SK-N-SH treated with all-trans-retinoic acid at 6 μM for 48 hours (cell line): ENCODE measurements at regions not wholly inside any gene's neighbourhood (a gene's known extent, or its start where the extent isn't known, plus 50 kb on each side); places are given as distances from the start of the nearest gene placed in this dataset.

Experiments used
- ARNTL ChIP-seq: fragments of 450-650 bp; formaldehyde crosslinking; IDR thresholded peaks from 2 replicates; pipeline ENCODE4 v1.5.0; 2020; ENCODE audit warnings: low read depth, mild to moderate bottlenecking, moderate library complexity, borderline replicate concordance
- CSRNP3 ChIP-seq: fragments of 250-450 bp; sonication (Bioruptor Pico); IDR thresholded peaks from 2 replicates; pipeline ENCODE4 v1.5.1; 2021; ENCODE audit warnings: mild to moderate bottlenecking, moderate library complexity
- GLIS3 ChIP-seq: fragments of 250-450 bp; sonication (Bioruptor Pico); IDR thresholded peaks from 2 replicates; pipeline ENCODE4 v1.5.0; 2020; ENCODE audit warnings: mild to moderate bottlenecking, moderate library complexity
- ISL1 ChIP-seq: fragments of 250-450 bp; sonication (Bioruptor Pico); IDR thresholded peaks from 2 replicates; pipeline ENCODE4 v2.1.2; 2022; ENCODE audit warnings: mild to moderate bottlenecking, moderate library complexity
- PPARA ChIP-seq: fragments of 250-450 bp; sonication (Bioruptor Pico); IDR thresholded peaks from 2 replicates; pipeline ENCODE4 v1.5.0; 2020; ENCODE audit warnings: mild to moderate bottlenecking, borderline replicate concordance
- SNAI2 ChIP-seq: fragments of 250-450 bp; sonication (Bioruptor Pico); IDR thresholded peaks from 2 replicates; pipeline ENCODE4 v1.5.0; 2020; ENCODE audit warnings: mild to moderate bottlenecking, moderate library complexity
- TCF4 ChIP-seq: fragments of 250-450 bp; sonication (Bioruptor Pico); IDR thresholded peaks from 2 replicates; pipeline ENCODE4 v1.8.0; 2021; ENCODE audit warnings: mild to moderate bottlenecking, moderate library complexity, borderline replicate concordance
- ZC3H10 ChIP-seq: fragments of 250-450 bp; sonication (Bioruptor Pico); IDR thresholded peaks from 2 replicates; pipeline ENCODE4 v1.5.1; 2021; ENCODE audit warnings: mild to moderate bottlenecking, moderate library complexity
- ZNF565 ChIP-seq: fragments of 450-650 bp; formaldehyde crosslinking; conservative IDR thresholded peaks from 2 replicates; pipeline ENCODE4 v1.5.0; 2020; ENCODE audit warnings: low read depth, mild to moderate bottlenecking, moderate library complexity
- ZNF8 ChIP-seq: fragments of 450-650 bp; formaldehyde crosslinking; IDR thresholded peaks from 2 replicates; pipeline ENCODE4 v1.5.0; 2020; ENCODE audit warnings: mild to moderate bottlenecking, moderate library complexity
- TF ChIP-seq, protein P1 (sequence below): fragments of 250-450 bp; sonication (Bioruptor Pico); IDR thresholded peaks from 2 replicates; pipeline ENCODE4 v1.8.0; 2020; ENCODE audit warnings: mild to moderate bottlenecking, moderate library complexity, borderline replicate concordance

- TF ChIP-seq PPARA (CRISPR knock-in tag) (no peak), SNAI2 (CRISPR knock-in tag) (no peak), CSRNP3 (no peak), ISL1 (no peak), GLIS3 (CRISPR knock-in tag) (no peak), ZC3H10 (no peak), ZNF565 (CRISPR knock-in tag) (no peak), ZNF8 (CRISPR knock-in tag) (no peak), ARNTL (no peak), TCF4 (CRISPR knock-in tag) (no peak)
- TF ChIP-seq, protein P1, sequence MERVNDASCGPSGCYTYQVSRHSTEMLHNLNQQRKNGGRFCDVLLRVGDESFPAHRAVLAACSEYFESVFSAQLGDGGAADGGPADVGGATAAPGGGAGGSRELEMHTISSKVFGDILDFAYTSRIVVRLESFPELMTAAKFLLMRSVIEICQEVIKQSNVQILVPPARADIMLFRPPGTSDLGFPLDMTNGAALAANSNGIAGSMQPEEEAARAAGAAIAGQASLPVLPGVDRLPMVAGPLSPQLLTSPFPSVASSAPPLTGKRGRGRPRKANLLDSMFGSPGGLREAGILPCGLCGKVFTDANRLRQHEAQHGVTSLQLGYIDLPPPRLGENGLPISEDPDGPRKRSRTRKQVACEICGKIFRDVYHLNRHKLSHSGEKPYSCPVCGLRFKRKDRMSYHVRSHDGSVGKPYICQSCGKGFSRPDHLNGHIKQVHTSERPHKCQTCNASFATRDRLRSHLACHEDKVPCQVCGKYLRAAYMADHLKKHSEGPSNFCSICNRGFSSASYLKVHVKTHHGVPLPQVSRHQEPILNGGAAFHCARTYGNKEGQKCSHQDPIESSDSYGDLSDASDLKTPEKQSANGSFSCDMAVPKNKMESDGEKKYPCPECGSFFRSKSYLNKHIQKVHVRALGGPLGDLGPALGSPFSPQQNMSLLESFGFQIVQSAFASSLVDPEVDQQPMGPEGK (CRISPR knock-in tag): no peak
Observed at GRCh38 chr3:182370949-182371348, 422.4 kb upstream of the ATP11B start.
